ENCODE measurements at regions not wholly inside any gene's neighbourhood (a gene's known extent, or its start where the extent isn't known, plus 50 kb on each side); places are given as distances from the start of the nearest gene placed in this dataset.

DNA sequence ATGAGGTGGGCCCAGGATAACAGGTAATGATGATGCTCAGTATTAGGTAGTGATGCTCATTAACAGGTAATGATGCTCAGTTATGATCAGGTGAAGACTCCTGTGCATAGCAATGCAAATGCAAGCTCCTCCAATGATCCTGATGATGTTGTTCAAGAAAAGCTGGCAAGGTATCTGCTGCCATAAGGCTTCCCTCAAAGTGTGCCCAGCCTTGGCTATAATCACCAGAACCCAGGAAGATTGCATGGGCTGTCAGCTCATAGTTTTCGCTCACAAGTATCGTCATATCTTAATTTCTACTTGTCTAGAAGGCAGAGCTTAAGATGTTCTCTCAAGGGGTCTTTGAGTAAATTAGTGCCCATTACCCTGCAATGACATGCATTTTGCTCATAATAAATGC is 366.2 kb upstream of the CLNK start:
- Mint-ChIP-seq H3K4me1 (ENCODE audit: low read depth) (no peaks in the 10 kb centered on the region), H3K9me3 (ENCODE audit: low read depth) (peaks cover 8% of the 10 kb centered on the region), H3K27me3 (no peaks in the 10 kb centered on the region), H3K36me3 (ENCODE audit: insufficient read depth) (no peaks in the 10 kb centered on the region), H3K27ac (no peak overlapping the region), H3K4me3 (ENCODE audit: low read depth) (no peak overlapping the region)
- DNase-seq (ENCODE audit: low spot score, unreplicated experiment): no peak
- TF ChIP-seq, protein P1, sequence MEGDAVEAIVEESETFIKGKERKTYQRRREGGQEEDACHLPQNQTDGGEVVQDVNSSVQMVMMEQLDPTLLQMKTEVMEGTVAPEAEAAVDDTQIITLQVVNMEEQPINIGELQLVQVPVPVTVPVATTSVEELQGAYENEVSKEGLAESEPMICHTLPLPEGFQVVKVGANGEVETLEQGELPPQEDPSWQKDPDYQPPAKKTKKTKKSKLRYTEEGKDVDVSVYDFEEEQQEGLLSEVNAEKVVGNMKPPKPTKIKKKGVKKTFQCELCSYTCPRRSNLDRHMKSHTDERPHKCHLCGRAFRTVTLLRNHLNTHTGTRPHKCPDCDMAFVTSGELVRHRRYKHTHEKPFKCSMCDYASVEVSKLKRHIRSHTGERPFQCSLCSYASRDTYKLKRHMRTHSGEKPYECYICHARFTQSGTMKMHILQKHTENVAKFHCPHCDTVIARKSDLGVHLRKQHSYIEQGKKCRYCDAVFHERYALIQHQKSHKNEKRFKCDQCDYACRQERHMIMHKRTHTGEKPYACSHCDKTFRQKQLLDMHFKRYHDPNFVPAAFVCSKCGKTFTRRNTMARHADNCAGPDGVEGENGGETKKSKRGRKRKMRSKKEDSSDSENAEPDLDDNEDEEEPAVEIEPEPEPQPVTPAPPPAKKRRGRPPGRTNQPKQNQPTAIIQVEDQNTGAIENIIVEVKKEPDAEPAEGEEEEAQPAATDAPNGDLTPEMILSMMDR (IDR thresholded peaks at IDR 0.05; ENCODE audit: unreplicated experiment): no peak

DNA sequence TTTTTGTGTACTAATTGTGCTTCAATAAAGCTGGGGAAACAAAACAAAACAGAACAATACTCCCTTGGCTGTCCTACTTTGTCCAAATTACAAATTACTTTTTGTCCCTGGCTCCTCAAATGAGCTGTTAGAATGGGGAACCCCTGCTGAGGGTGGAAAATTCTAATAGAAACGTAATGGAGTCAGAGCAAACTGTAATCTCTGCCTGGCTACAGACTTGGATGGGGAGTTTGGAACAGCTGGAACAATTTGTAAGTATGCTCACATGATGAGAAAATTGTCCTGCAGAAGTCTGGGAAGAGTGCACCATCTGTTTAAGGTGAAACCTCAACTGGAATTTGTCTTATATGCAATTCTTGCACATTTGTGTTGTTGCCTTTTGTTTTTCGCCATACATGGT is 364.4 kb upstream of the CLNK start:
- no peak for DNase-seq (ENCODE audit: low spot score, unreplicated experiment)
- Mint-ChIP-seq H3K4me3 (ENCODE audit: low read depth) (no peak overlapping the region), H3K27me3 (no peaks in the 10 kb centered on the region)

DNA sequence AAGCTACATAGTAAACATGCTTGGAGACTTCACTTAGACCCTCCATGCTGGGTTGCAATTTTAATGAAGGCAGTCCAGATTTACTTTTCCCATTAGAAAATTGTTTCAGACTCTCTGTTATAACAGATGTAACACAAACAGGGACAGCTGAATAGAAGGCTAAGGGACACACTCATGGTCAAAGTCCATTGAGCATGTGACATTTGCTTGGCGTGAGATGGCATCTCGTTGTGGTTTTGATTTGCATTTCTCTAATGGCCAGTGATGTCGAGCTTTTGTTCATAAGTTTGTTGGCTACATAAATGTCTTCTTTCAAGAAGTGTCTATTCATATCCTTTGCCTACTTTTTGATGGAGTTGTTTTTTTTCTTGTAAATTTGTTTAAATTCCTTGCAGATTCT is 358.2 kb upstream of the CLNK start:
- TF ChIP-seq, protein P1 (IDR thresholded peaks at IDR 0.05; ENCODE audit: unreplicated experiment): no peak
- Mint-ChIP-seq H3K27me3 (no peaks in the 10 kb centered on the region), H3K9me3 (ENCODE audit: low read depth) (peaks cover 19% of the 10 kb centered on the region), H3K4me1 (ENCODE audit: low read depth) (peaks cover 4% of the 10 kb centered on the region), H3K4me3 (ENCODE audit: low read depth) (no peak overlapping the region), H3K36me3 (ENCODE audit: insufficient read depth) (no peaks in the 10 kb centered on the region), H3K27ac (no peak overlapping the region)
- DNase-seq (ENCODE audit: low spot score, unreplicated experiment): no peak

More for the DNA sequence above, 364.4 kb upstream of the CLNK start:
- peaks cover 19% of the 10 kb centered on the region for H3K9me3 Mint-ChIP-seq (ENCODE audit: low read depth)
- no peaks in the 10 kb centered on the region for H3K4me1 Mint-ChIP-seq (ENCODE audit: low read depth)
- H3K36me3 Mint-ChIP-seq (ENCODE audit: insufficient read depth): no peaks in the 10 kb centered on the region
- TF ChIP-seq, protein P1 (IDR thresholded peaks at IDR 0.05; ENCODE audit: unreplicated experiment): no peak
- H3K27ac Mint-ChIP-seq: no peak overlapping the region

DNA sequence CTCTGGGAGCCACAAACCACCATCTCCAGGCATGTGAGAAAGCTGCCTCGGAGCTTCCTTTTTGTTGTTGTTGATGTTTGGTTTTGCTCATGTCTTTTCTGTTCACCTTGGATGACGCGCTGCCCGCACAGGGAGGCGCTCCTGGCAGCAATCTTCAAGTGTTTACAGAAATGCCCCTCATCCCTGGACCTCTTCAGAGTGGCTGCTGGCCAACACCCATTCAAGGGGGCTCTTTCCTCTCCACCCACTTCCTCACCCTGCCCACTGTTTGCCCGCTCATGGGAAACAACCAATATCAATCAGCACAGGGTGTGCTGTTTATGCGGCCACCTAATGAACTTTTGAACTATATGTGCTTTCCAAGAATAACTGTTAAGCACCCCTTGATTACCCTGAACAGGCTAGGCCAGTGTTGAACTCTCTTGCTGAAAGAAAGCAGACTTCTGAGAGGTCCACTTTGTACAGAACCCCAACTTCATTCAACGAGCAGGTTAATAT is 355.1 kb upstream of the CLNK start:
- no peak overlapping the region for H3K27ac Mint-ChIP-seq
- H3K4me3 Mint-ChIP-seq (ENCODE audit: low read depth): no peak overlapping the region
- peaks cover 4% of the 10 kb centered on the region for H3K4me1 Mint-ChIP-seq (ENCODE audit: low read depth)
- peaks cover under 1% of the 10 kb centered on the region for H3K9me3 Mint-ChIP-seq (ENCODE audit: low read depth)
- no peak for DNase-seq (ENCODE audit: low spot score, unreplicated experiment)
- H3K27me3 Mint-ChIP-seq: no peaks in the 10 kb centered on the region
- no peaks in the 10 kb centered on the region for H3K36me3 Mint-ChIP-seq (ENCODE audit: insufficient read depth)
- TF ChIP-seq, protein P1 (IDR thresholded peaks at IDR 0.05; ENCODE audit: unreplicated experiment): no peak

GRCh38 chr4:11038926-11039325 is 354.4 kb upstream of the CLNK start:
- peaks cover 4% of the 10 kb centered on the region for H3K4me1 Mint-ChIP-seq (ENCODE audit: low read depth)
- no peak overlapping the region for H3K27ac Mint-ChIP-seq
- H3K36me3 Mint-ChIP-seq (ENCODE audit: insufficient read depth): no peaks in the 10 kb centered on the region
- H3K27me3 Mint-ChIP-seq: no peaks in the 10 kb centered on the region
- H3K9me3 Mint-ChIP-seq (ENCODE audit: low read depth): no peaks in the 10 kb centered on the region
- DNase-seq (ENCODE audit: low spot score, unreplicated experiment): no peak
- TF ChIP-seq, protein P1 (IDR thresholded peaks at IDR 0.05; ENCODE audit: unreplicated experiment): no peak
- H3K4me3 Mint-ChIP-seq (ENCODE audit: low read depth): no peak overlapping the region

Measured in progenitor cell of endocrine pancreas (in vitro differentiated cells).